GM19467 (cell line): ENCODE measurements at regions not wholly inside any gene's neighbourhood (a gene's known extent, or its start where the extent isn't known, plus 50 kb on each side); places are given as distances from the start of the nearest gene placed in this dataset.

Experiments used
- ATAC-seq: cut with Tn5 transposase; IDR thresholded peaks from one replicate; pipeline ENCODE4 v1.9.1; 2021; ENCODE audit warnings: mild to moderate bottlenecking, moderate library complexity; ENCODE audit not compliant: unreplicated experiment

DNA sequence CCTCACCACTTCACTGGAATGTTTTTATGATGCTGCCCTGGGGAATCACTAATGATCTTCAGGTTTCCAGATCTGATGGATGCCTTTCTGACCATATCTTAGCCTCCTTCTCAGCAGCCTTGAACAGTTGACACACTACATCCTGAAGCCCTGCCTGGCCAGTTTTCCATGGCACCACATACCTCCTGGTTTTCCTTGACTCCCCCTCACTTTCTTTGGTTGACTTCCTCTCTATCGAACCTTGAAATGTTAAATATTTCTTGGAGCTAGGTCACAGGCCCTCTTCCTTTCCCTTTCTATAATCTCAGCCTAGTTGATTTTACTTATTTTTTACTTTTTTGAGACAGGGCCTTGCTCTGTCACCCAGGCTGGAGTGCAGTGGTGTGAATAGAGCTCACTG, 108.8 kb upstream of the CDK1 start:
- ATAC-seq, result no peak

DNA sequence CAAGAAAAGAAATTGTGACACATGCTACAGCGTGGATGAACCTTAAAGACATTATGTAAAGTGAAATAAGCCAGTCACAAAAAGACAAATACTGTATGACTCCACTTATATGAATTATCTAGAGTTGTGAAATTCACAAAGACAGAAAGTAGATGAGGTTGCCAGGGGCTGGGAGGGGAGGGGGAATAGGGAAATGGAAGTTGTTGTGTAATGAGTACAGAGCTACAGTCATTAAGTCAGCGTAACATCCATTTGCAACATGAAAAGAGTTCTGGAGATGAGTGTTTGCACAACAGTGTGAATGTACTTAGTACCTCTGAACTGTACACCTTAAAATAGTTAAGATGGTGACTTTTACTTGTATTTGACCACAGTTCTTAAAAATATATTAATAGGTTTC, 112.1 kb upstream of the CDK1 start:
- ATAC-seq, result no peak

DNA sequence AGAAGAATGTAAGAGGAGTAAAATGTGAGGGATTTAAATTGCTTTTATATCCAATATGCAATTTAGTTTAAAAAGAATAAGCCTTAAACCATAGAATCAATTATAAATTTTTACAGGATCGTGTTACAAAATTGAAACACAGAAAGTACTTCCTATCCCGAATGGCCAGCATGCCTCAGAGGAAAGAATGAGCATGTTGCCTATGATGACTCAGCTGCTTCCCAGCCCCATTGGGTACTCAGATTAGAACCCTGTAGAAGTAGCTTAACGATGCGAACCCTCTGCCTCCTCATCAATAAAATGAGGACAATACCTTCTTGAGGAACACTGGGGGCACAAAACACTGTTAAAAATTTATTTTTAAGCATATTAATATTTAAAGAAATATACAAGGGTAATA, 113.4 kb upstream of the CDK1 start:
- no peak for ATAC-seq

DNA sequence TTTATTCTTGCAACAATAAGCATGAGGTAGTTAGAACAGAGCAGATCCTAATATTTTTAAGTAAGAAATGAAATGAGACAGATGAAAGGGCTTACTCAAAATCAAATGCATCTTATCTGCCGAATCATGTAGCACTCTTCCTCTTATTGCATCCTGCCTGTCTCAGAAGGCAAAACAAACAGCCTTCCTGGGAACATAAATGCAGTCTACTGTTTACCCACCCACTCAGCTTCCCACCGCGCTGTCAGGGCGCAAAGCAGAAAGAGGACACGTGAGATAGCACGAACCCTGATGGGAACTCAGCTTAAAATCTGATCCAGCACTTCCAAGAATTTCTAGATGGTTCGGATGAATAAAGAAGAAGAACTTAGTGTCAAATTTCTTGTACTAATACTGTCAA, 114.4 kb upstream of the CDK1 start:
- ATAC-seq, result no peak

DNA sequence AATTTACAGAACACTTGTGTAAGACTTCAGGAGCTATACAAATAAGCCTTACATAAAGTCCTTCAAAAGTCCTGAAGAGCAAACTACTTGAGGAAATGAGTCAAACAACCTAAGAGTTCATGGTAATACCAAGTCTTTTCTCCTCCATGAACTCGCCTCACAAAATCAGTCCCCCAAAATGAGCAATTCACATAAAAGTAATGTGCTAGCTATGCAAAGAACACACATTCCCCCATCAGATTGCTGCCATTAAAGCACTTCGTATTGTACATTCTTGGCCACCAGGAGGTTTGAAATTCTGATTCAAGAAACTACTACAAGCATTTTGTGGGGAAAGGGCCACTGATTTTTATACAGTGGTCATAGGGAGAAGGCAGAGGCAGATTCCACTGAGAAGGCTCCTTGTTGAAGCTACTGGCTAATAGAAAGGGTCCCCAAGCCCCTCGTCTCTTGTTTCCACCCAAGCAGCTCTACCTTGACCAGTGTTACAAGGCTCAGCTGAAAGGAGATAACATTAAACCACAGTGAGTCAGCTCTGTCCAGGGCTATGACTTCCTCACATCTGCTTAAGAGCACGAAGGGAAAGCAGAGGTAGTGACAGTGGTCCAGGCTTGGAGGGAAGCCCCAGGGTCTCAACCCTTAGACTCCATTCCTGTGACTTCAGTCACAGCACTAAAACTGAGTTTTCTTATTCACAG, 115.2 kb upstream of the CDK1 start:
- no peak for ATAC-seq

DNA sequence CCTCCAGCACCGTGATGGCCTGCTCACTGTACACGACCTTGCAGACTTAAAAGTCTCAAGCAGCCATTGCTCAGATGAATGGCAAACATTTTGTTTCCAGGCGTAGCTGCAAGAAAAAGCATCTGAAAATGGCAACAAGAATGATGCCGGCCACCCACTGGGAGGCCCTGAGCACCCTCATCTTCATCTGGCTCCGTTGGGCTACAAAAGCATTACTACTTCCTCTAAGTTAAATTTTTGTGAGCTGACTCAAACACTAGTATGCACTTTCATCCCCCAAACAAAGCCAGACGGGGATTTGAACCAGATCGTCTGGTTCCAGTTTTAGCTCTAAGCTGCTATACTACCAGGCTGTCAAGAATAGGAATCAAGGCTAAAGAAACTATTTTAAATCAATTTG, 116.6 kb upstream of the CDK1 start:
- ATAC-seq, result no peak

DNA sequence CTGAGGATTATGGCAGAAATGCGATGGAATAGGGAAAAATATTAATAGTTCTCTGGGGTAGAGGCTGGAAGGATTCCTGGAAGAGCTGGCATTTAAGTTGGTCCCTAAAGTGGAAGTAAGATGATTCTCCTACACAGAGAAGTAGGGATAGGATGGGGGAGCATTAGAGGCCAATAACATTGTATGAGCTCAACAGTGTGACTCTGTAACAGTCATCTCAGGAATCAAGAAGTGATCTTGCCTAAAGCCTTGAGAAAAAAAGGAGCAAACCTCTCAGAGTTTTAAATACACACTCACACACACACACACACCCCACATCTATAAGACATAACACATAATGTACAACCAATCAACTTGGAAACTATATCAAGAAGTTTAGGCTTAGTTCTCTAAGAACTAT, 117.7 kb upstream of the CDK1 start:
- no peak for ATAC-seq

DNA sequence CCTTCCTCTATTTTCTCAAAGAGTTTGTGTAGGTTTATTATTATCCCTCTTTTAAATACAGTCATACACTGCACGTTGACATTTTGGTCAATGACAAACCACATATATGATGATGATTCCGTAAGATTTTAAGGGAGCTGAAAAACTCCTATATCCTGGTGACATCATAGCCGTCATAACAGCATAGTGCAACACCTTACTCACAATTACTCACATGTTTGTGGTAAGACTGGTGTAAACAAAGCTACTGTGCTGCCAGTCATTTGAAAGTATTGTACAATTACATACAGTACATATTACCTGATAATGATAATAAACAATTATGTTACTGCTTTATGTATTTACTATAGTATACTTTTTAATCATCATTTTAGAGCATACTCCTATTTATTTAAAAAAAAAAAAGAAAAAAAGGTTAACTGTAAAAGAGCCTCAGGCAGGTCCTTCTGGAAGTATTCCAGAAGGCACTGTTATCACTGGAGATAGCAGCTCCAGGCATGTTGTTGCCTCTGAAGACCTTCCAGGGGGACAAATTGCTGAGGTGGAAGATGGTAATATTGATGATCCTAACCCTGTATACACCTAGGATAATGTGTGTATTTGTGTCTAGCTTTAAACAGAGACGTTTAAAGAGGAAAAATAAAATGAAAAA, 123.3 kb upstream of the CDK1 start:
- ATAC-seq, result no peak

DNA sequence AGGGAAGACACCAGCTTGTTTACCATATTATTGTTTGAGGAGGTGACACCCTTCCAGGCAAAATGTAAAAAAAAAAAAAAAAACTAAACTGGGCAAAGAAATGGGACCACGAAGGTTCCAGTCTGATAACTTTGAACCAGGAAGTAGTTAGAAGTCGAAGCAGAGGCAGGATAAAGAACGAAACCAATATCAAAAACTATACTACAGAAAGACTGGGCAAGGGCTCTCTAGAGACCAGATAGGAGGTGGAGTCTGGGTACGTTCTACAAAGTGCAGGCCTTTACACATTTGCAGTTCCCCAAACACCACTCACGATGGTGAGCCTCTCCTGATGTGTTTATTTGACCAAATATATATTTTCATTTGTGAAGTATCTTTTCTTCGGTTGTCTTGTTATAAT, 125.7 kb upstream of the CDK1 start:
- ATAC-seq, result peak; percentile 76

DNA sequence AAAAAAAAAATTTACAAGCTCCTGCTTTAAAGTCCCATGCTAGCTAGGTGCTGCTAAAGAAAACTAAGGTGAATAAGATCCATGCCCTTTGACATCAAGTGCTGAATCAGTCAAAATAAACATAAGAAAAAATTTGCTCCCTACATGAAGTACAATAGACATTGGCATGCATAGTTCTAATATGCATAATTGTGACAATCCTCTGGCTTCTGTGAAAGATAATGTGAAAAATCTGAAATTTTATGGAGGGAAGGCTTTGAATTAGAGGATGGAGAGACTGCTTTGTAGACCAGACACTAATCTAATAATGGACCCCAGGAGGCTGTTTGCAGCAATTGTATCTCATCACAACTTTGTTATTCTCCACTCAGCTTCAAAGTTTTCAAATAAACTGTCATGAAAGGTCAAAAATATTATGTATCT, 127.9 kb upstream of the CDK1 start:
- no peak for ATAC-seq

DNA sequence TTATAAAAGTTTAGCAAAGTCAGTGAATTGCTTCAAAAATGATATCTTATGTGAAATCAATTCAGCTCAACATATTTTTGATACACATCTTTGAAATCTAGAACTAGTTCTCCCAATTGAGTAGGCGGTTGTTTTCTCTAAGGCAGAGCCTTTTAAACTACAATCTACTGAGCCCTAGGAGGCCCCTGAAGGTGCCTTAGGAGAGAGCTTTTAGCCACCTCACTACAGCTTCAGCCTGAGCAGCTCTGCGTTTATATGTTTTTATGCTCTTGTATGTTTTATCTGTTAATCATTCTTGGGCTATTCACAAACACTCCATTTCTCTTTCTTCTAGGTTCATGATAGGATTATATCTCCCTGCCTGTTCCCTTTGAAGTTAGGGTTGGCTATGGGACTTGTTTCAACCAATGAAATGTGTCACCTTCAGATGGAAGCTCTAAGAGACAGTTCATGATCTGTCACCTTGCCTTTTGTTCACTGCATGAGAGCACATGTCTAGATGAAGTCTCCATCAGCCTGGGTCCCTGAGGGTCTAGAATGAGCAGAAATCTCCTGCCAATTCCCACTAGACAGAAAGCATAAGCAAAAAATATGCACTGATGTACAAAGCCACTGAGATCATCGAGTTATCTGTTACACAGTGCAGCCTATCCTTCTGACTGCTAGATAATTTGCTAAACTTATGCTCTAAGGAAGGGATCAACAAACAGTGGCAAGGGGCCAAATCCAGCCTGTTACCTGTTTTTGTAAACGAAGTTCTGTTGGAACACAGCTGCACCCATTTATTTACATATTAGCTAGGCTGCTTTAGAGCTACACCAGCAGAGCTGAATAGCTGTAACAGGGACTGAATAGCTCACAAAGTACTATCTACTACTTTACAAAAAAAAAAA, 128.5 kb upstream of the CDK1 start:
- ATAC-seq, result no peak

DNA sequence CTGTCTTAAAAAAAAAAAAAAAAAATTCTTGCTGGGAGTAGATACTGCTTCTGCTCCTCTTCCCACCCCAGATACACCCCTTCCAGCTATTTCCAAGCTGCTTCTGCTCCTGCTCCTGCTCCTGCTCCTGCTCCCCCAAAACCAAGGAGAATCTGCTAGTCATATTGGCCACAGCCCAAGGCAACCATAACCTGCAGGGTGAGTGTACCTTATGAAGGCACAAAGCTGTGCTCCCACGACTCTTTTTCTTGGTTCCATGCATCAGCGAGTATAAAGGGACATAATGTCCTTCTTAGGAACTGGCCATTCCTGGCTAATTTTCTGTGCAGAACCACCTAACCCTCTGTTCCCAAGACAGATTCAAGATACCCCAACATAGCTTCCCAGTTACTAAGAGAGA, 129.5 kb upstream of the CDK1 start:
- no peak for ATAC-seq

DNA sequence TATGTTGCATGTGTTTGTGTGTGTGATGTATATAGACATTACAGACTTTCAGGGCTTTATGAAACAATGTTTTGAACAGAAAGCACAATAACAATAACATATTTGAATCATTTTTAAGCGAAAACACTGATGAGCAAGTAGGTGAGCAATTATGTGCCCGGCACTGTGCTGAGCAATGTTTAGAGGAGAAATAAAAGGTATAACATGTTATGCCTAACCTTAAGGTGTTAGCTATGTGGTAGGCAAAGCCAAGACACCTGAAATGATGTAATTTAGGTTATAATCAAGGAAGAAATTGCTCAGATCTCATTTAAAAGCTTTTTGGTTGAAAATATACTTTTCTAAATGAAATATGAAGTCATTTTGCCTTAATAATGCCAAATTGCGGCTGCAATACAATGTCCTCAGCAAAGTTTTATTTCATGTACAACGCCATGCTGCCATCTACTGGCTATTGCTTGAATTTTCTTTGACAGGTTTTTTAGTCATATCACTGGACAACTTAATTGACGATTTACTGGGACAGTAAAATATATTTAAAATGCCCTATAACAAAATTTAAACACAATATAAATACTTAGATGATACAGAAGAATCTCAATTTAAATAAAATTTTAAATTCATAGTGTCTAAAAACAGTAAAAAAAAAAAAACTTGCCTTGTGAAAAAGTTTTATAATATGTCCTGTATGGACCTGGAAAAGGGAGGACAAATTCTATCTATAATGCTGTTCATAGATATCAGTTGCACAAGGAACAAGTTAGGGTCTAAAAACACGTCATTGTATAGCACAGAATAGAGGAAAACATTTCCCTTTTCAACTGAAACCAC, 131.1 kb upstream of the CDK1 start:
- no peak for ATAC-seq

DNA sequence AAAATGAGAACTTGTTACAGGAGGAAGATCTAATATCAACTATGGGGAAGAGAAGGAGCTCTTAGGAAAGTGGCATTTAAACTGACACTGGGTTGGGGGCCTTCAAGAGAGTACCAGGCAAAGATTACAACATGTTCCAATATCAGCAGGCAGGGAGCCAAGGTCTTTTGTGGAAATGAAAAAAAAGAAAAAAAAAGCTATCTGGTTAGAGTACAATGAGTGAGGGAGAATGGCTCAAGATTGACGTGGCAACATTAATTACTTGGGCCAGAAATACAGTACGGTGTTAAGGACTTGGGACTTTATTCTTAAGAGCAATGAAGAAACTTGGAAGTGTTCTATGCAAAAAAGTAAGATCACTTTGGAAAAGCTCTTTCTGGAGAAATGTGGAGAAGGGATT, 132.3 kb upstream of the CDK1 start:
- ATAC-seq, result no peak

DNA sequence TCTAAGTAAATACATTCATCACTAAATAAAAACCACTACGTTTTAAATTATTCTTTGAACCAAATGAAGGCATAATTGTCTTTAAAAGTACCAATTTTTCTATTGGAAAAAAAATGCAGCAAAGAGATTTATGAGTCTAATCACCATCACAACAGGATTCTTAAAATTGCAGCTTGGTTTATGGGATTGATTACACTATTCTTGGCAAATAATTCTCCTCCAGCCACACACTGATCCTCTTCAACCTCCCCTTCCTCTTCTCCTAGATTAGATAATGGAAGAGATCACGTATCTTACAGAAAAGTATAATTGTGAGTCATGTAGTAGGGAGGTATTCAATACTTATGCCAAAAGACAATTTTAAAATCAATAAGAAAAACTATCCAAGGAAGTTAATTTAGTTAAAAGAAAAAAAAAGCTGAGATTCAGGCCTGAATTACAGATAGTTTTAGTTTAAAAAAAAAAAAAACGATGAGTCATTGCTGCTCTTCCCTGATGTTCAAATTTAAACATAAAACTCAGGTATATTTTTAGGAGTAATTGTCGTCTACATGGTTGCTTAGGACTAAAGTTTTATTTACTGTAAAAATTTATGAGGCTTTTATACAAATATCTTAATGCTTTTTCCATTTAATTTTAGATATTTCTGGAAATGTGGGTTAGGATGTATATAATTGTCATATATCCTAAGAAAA, 133.7 kb upstream of the CDK1 start:
- ATAC-seq, result no peak

DNA sequence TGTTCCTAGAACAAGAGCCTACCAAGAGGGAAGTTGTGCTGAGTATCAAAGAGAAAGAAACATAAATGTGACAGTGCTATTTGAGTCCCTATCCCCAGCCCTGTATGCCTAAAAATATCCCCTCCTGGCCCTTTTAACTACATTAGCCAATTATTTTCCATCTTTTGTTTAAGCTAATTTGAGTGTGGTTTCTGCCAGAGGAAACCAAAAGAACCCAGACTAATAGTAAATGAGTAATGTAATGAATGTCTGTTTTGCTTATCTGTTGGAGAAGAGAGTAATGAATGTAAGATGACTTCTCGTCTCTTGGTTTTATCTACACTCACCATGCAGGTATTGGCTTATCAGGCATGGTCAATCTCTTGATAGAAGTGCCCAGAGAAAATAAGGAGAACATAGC, 134.4 kb upstream of the CDK1 start:
- no peak for ATAC-seq

DNA sequence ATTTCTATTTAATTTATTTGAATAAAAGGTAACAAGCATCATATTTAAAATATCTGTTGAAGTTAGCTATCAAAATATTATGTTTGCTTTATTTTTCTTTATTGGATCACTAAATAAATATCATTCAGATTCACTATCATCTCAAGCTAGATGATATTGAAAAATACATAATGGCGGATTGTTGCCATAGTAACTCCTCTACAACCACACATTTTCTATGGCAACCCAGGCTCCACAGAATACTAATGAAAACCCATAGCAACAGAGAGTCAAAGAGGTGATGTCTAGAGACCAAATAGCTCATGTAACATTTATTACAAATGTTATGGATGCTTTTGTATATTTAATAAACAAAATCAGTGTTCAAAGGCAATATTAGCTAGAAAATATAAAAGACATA, 148.9 kb upstream of the CDK1 start:
- no peak for ATAC-seq

DNA sequence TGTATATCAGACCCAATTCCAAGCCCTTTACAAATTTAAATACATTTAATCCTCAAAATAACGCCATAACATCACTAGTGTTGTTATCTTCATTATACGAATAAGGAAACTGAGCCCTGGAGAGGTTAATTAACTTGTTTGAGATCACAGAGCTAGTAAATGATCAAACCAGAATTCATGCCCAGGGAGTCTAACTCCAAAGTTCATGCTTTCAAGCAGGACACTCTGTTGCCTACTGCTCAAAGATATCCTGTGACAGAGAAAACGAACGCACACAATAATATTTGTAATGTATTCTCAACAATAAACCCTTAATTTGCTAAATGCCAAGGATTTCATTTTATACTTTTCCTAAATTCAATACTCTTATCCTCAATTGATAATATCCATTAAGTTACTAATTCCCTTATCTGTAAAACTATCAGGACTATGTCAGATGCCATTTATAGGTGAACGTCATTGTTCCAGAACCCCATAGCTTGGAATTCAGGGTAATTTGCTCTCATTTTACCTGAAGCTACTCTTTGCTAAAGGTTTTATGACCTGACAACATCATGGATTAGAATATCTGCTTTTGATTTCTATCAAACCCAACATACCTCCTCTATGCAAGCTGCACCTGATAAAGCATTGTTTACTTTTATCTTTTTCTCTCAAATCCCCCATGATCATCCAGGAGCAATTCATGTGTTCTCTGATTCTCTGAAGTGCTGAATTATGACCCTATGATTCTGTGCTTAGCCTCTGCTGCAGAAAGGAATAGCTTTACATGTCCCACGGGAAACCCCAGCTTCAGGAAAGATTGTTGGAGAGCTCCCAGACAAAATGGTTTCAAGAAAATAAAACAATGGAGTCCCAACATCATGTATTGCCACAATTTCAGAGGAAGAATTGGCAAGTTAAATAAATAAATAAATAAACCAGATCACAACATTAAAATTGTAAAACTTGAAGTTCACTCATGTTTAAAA, 150.2 kb upstream of the CDK1 start:
- no peak for ATAC-seq

DNA sequence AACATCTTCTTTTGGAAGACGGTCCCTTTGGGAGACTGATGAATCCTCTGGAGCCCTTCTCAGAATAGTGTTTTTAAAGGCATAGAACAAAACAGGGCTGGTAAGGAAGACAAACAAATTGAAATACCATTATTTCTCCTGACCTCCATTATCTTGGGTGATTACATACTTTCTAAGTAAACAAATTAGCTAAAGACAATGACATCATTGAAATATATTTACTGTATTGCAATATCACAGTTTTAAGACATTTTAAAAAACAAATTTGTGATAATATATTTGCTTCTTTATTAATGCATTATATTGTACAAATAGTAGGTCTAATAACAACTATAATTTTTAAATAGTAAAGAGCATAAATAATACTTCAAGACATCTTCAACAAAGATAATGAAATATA, 152.2 kb upstream of the CDK1 start:
- no peak for ATAC-seq
